HFF-Myc (cell line): ENCODE measurements at regions not wholly inside any gene's neighbourhood (a gene's known extent, or its start where the extent isn't known, plus 50 kb on each side); places are given as distances from the start of the nearest gene placed in this dataset.

Experiments used
- DNase-seq: peaks from one replicate; pipeline ENCODE4 v3.0.0-alpha.2; 2011; ENCODE audit warnings: low read depth; ENCODE audit errors: extremely low read depth
- H3K4me3 ChIP-seq: replicated peaks from 2 replicates; pipeline ENCODE4 v1.5.1; 2011; ENCODE audit warnings: low read depth, mild to moderate bottlenecking, control low read depth, low read length
- TF ChIP-seq, protein P1 (sequence below): IDR thresholded peaks from 2 replicates; pipeline ENCODE4 v1.5.1; 2012; ENCODE audit warnings: mild to moderate bottlenecking, low read depth, low read length, control low read depth; ENCODE audit errors: missing control alignments

DNA sequence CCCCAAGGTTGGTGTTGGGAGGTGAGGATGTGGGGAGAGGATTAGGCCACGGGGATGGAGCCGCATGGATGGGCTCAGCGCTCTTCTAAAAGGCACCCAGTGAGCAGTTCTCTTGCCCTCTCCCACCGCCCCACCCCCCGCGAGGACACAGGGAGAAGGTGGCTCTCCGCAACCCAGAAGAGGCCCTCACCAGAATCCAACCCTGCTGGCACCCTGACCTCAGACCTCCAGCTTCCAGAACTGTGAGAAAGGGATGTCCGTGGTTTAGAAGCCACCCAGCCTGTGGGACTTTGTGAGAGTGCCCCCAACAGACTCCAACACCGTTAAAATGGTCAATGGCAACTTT is 242.8 kb upstream of the PPP2R2D start:
- TF ChIP-seq, protein P1, sequence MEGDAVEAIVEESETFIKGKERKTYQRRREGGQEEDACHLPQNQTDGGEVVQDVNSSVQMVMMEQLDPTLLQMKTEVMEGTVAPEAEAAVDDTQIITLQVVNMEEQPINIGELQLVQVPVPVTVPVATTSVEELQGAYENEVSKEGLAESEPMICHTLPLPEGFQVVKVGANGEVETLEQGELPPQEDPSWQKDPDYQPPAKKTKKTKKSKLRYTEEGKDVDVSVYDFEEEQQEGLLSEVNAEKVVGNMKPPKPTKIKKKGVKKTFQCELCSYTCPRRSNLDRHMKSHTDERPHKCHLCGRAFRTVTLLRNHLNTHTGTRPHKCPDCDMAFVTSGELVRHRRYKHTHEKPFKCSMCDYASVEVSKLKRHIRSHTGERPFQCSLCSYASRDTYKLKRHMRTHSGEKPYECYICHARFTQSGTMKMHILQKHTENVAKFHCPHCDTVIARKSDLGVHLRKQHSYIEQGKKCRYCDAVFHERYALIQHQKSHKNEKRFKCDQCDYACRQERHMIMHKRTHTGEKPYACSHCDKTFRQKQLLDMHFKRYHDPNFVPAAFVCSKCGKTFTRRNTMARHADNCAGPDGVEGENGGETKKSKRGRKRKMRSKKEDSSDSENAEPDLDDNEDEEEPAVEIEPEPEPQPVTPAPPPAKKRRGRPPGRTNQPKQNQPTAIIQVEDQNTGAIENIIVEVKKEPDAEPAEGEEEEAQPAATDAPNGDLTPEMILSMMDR = no peak
- H3K4me3 ChIP-seq = no peak overlapping the region
- no peak for DNase-seq

GRCh38 chr10:131658476-131659110 is 242.2 kb upstream of the PPP2R2D start:
- TF ChIP-seq, protein P1 = no peak
- H3K4me3 ChIP-seq = no peak overlapping the region
- no peak for DNase-seq

DNA sequence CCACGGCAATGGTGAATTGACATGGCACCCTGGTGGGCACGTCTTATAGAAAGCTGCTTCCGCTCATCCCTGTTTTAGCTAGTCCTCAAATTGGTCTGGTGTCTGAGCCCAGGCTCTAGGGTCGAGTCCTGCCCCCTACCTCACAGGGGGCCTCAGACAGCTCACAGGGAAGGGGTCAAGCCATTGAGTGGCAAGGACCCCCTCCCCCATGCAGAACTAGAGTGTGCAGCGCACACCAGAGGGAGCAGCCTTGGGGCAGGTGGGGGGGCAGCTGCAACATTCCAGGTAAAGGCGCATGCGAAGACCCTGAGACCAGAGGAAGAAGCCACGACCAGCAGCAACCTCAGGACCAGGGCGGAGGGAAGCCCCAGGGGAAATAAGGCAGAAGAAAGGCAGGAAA is 240.4 kb upstream of the PPP2R2D start:
- DNase-seq = no peak
- H3K4me3 ChIP-seq = no peak overlapping the region
- TF ChIP-seq, protein P1 = no peak

GRCh38 chr10:131662851-131663250 is 238.0 kb upstream of the PPP2R2D start:
- DNase-seq = no peak
- TF ChIP-seq, protein P1 = no peak
- no peak overlapping the region for H3K4me3 ChIP-seq

DNA sequence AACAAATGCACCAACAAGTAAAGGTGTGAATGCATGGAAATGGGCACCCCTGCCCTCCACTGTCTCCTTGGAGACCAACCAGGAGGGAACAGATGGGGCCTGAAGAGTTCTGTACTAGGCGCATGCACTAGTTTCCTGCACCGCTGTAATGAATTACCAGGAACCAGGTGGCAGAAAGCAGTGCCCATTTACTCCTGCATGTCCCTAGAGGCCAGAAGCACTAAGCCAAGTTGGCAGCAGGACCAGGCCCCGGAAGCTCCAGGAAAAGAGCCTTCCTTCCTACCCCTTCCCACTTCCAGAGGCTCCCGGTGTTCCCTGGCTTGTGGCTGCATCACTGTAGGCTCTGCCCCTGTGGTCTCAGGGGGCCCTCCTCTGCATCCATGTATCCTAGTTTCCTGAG is 237.5 kb upstream of the PPP2R2D start:
- TF ChIP-seq, protein P1 = no peak
- no peak for DNase-seq
- H3K4me3 ChIP-seq = no peak overlapping the region

DNA sequence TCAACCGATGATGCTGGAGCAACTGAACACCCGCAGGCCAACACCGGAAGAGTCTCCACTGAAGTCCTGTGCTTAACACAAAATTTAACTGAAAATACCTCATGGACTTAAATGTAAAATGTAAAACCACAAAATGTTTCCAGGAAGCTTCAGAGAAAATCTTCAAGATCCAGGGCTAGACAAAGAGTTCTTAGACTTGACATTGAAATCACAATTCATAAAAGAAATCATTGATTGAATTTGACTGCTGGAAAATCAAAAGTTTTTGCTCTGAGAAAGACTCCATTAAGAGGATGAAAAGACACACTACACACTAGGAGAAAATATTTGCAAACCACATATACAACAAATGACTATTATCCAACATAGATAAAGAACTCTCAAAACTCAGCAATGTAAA is 234.7 kb upstream of the PPP2R2D start:
- TF ChIP-seq, protein P1 = no peak
- no peak for DNase-seq
- no peak overlapping the region for H3K4me3 ChIP-seq

DNA sequence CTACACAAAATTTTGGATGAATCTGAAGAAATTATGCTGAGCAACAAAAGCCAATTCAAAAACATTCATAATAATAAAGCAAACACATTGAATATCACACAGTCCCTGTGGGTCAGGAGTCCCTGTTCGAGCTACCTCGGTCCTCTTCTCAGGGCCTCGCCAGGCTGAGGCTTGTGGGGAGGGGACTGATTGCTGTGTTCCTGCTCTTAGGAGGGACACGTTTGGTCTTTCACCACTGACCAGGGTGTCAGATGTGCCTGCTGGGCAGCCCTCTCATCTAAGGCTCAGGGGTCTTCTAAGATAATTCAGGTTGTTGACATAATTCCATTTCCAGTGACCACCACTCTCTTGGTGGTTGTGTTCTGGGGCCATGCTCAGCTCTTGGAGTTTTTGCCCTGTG is 233.8 kb upstream of the PPP2R2D start:
- TF ChIP-seq, protein P1 = no peak
- no peak overlapping the region for H3K4me3 ChIP-seq
- DNase-seq = no peak
